ENCODE measurements at regions not wholly inside any gene's neighbourhood (a gene's known extent, or its start where the extent isn't known, plus 50 kb on each side); places are given as distances from the start of the nearest gene placed in this dataset.

- TF ChIP-seq, protein P1, sequence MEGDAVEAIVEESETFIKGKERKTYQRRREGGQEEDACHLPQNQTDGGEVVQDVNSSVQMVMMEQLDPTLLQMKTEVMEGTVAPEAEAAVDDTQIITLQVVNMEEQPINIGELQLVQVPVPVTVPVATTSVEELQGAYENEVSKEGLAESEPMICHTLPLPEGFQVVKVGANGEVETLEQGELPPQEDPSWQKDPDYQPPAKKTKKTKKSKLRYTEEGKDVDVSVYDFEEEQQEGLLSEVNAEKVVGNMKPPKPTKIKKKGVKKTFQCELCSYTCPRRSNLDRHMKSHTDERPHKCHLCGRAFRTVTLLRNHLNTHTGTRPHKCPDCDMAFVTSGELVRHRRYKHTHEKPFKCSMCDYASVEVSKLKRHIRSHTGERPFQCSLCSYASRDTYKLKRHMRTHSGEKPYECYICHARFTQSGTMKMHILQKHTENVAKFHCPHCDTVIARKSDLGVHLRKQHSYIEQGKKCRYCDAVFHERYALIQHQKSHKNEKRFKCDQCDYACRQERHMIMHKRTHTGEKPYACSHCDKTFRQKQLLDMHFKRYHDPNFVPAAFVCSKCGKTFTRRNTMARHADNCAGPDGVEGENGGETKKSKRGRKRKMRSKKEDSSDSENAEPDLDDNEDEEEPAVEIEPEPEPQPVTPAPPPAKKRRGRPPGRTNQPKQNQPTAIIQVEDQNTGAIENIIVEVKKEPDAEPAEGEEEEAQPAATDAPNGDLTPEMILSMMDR (IDR thresholded peaks at IDR 0.05; ENCODE audit: low read depth, low read length, poor library complexity, severe bottlenecking) = no peak
- TF ChIP-seq EZH2phosphoT487 (IDR thresholded peaks at IDR 0.05; ENCODE audit: borderline replicate concordance, low read length) = no peak
- peaks cover 3% of the 10 kb centered on the region; the same call in 1 of the 2 replicates for H3K9me3 ChIP-seq (ENCODE audit: control insufficient read depth, insufficient read depth, low read length)
- no peak overlapping the region for H3K4me2 ChIP-seq (ENCODE audit: low read length)
- H3K4me3 ChIP-seq (ENCODE audit: low read length) = no peak overlapping the region
- no peaks in the 10 kb centered on the region for H4K20me1 ChIP-seq (ENCODE audit: control insufficient read depth, insufficient read depth, low read depth, low read length)
- no peaks in the 10 kb centered on the region for H3K4me1 ChIP-seq (ENCODE audit: control insufficient read depth, low read length)
- no peaks in the 10 kb centered on the region for H3K36me3 ChIP-seq (ENCODE audit: control insufficient read depth, low read length)
- H3K27me3 ChIP-seq (ENCODE audit: control insufficient read depth, low read length) = no peaks in the 10 kb centered on the region
- H3K9me2 ChIP-seq (replicated peaks; ENCODE audit: control insufficient read depth, low read length) = no peaks in the 10 kb centered on the region
- no peak overlapping the region for H3K27ac ChIP-seq (ENCODE audit: low read depth, low read length)
- no peaks in the 10 kb centered on the region for H3K79me2 ChIP-seq (ENCODE audit: control insufficient read depth, low read length)
- no peaks in the 10 kb centered on the region for H3F3A ChIP-seq (ENCODE audit: control insufficient read depth, insufficient read depth)
Measured at GRCh38 chr2:204416236-204416635, 129.0 kb upstream of the PARD3B start.

DNA sequence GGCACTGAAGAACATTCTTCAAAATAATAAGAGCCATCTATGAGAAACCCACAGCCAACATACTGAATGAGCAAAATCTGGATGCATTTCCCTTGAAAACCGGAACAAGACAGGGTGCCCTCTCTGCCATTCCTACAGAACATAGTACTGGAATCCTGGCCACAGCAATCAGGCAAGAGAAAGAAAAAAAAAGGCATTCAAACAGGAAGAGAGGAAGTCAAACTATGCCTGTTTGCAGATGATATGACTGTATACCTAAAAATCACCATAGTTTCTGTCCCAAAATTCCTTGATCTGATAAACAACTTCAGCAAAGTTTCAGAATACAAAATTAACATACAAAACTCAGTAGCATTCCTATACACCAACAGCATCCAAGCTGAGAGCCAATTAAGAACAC is 119.5 kb upstream of the PARD3B start:
- TF ChIP-seq EZH2phosphoT487 (IDR thresholded peaks at IDR 0.05; ENCODE audit: borderline replicate concordance, low read length) = no peak
- TF ChIP-seq, protein P1 (IDR thresholded peaks at IDR 0.05; ENCODE audit: low read depth, low read length, poor library complexity, severe bottlenecking) = no peak
- Histone ChIP-seq H3K27ac (ENCODE audit: low read depth, low read length) (no peak overlapping the region), H3K9me2 (replicated peaks; ENCODE audit: control insufficient read depth, low read length) (no peaks in the 10 kb centered on the region), H3F3A (ENCODE audit: control insufficient read depth, insufficient read depth) (no peaks in the 10 kb centered on the region), H3K4me3 (ENCODE audit: low read length) (no peak overlapping the region), H3K36me3 (ENCODE audit: control insufficient read depth, low read length) (no peaks in the 10 kb centered on the region), H3K79me2 (ENCODE audit: control insufficient read depth, low read length) (no peaks in the 10 kb centered on the region), H3K4me1 (ENCODE audit: control insufficient read depth, low read length) (no peaks in the 10 kb centered on the region), H3K27me3 (ENCODE audit: control insufficient read depth, low read length) (no peaks in the 10 kb centered on the region), H4K20me1 (ENCODE audit: control insufficient read depth, insufficient read depth, low read depth, low read length) (no peaks in the 10 kb centered on the region), H3K4me2 (ENCODE audit: low read length) (no peak overlapping the region), H3K9me3 (ENCODE audit: control insufficient read depth, insufficient read depth, low read length) (no peaks in the 10 kb centered on the region)

GRCh38 chr2:204428675-204429074 is 116.6 kb upstream of the PARD3B start:
- Histone ChIP-seq H3K36me3 (ENCODE audit: control insufficient read depth, low read length) (no peaks in the 10 kb centered on the region), H3K27me3 (ENCODE audit: control insufficient read depth, low read length) (no peaks in the 10 kb centered on the region), H3K9me2 (replicated peaks; ENCODE audit: control insufficient read depth, low read length) (no peaks in the 10 kb centered on the region), H3K79me2 (ENCODE audit: control insufficient read depth, low read length) (no peaks in the 10 kb centered on the region), H3K4me1 (ENCODE audit: control insufficient read depth, low read length) (no peaks in the 10 kb centered on the region), H3K4me2 (ENCODE audit: low read length) (no peak overlapping the region), H3K4me3 (ENCODE audit: low read length) (no peak overlapping the region), H4K20me1 (ENCODE audit: control insufficient read depth, insufficient read depth, low read depth, low read length) (no peaks in the 10 kb centered on the region), H3K27ac (ENCODE audit: low read depth, low read length) (no peak overlapping the region), H3K9me3 (ENCODE audit: control insufficient read depth, insufficient read depth, low read length) (0 out of 2 replicates have a peak, but pooled peaks cover 4% of the 10 kb centered on the region), H3F3A (ENCODE audit: control insufficient read depth, insufficient read depth) (no peaks in the 10 kb centered on the region)
- TF ChIP-seq, protein P1 (IDR thresholded peaks at IDR 0.05; ENCODE audit: low read depth, low read length, poor library complexity, severe bottlenecking) = no peak
- no peak for TF ChIP-seq EZH2phosphoT487 (IDR thresholded peaks at IDR 0.05; ENCODE audit: borderline replicate concordance, low read length)

Data from DOHH2 (cell line).